MCF 10A (cell line): ENCODE measurements at regions not wholly inside any gene's neighbourhood (a gene's known extent, or its start where the extent isn't known, plus 50 kb on each side); places are given as distances from the start of the nearest gene placed in this dataset.

Experiments used
- BruUV-seq: library from RNA; stranded (reverse); fragments of 400-500 nt; replicated peaks from 2 replicates; lab custom pipeline; 2021; lab: Mats Ljungman, UMichigan
- CTCF ChIA-PET: fragments of 300-600 bp; sonication (Branson Sonifier 250); formaldehyde crosslinking; extraction: SDS; loops from one replicate; lab custom pipeline; 2021; ENCODE audit warnings: antibody characterized with exemption, inconsistent platforms; lab: Yijun Ruan, JAX
- POLR2A ChIA-PET: fragments of 300-600, 350-650 bp; sonication (Branson Sonifier 250); formaldehyde crosslinking; extraction: SDS; loops from one replicate; lab custom pipeline; 2020; ENCODE audit warnings: antibody characterized with exemption, inconsistent platforms; lab: Yijun Ruan, JAX
- DNase-seq: peaks from one replicate; pipeline ENCODE4 v3.0.0-alpha.2; 2018; ENCODE audit not compliant: unreplicated experiment
- H3K27ac Mint-ChIP-seq: one replicate; pipeline ENCODE4 v1.8.0; 2022; ENCODE audit warnings: mild to moderate bottlenecking, low read depth, mixed read lengths; ENCODE audit not compliant: unreplicated experiment
- H3K27me3 Mint-ChIP-seq: one replicate; pipeline ENCODE4 v1.8.0; 2022; ENCODE audit warnings: mixed read lengths; ENCODE audit not compliant: insufficient read depth, unreplicated experiment
- H3K36me3 Mint-ChIP-seq: one replicate; pipeline ENCODE4 v1.8.0; 2022; ENCODE audit warnings: mild to moderate bottlenecking, moderate library complexity, mixed read lengths; ENCODE audit not compliant: insufficient read depth, unreplicated experiment
- H3K4me1 Mint-ChIP-seq: one replicate; pipeline ENCODE4 v1.8.0; 2022; ENCODE audit warnings: mixed read lengths; ENCODE audit not compliant: insufficient read depth, unreplicated experiment
- H3K4me3 Mint-ChIP-seq: one replicate; pipeline ENCODE4 v1.8.0; 2022; ENCODE audit warnings: mild to moderate bottlenecking, moderate library complexity, mixed read lengths; ENCODE audit not compliant: unreplicated experiment
- H3K9me3 Mint-ChIP-seq: one replicate; pipeline ENCODE4 v1.8.0; 2022; ENCODE audit warnings: mixed read lengths; ENCODE audit not compliant: unreplicated experiment
- CTCF ChIP-seq: fragments of 200-600 bp; IDR thresholded peaks from one replicate; pipeline ENCODE4 v1.8.0; 2022; ENCODE audit warnings: antibody characterized with exemption, mild to moderate bottlenecking; ENCODE audit not compliant: unreplicated experiment
- intact Hi-C: fragments of 100-400 bp; cut with micrococcal nuclease; formaldehyde crosslinking; loops from 2 replicates; pipeline ENCODE4 v1.14.1; 2022

DNA sequence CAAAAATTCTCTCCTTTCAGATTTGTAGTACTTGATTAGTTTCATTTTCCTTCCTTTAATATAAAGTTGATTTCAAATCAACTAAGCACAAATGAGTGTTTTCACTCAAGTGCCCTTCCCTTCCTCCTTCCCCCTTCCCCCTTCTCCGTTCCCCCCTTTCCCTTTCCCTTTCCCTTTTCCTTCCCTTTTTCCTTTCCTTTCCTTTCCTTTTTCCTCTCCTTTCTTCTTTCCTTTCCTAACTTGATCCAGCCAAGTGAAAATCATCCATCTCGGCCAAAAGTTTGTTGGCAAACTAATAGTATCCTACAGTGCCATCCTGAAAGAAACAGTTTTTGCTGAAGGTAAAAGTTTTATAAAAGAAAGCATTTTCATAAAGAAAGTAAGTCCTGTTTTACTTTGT lies 85.3 kb upstream of the CD180 start:
- no TSS peak for BruUV-seq
- intact Hi-C loops: no loop called here
- Mint-ChIP-seq H3K4me3 (no peak overlapping the region), H3K27ac (no peak overlapping the region), H3K4me1 (peaks cover 14% of the 10 kb centered on the region), H3K9me3 (no peaks in the 10 kb centered on the region), H3K36me3 (peaks cover 6% of the 10 kb centered on the region), H3K27me3 (no peaks in the 10 kb centered on the region)
- no peak for DNase-seq
- POLR2A ChIA-PET: no interaction called here
- TF ChIP-seq CTCF: no peak
- CTCF ChIA-PET: no interaction called here

GRCh38 chr5:67273689-67274356 lies 77.2 kb upstream of the CD180 start:
- Mint-ChIP-seq H3K9me3 (no peaks in the 10 kb centered on the region), H3K36me3 (peaks cover 6% of the 10 kb centered on the region), H3K27me3 (no peaks in the 10 kb centered on the region), H3K27ac (no peak overlapping the region), H3K4me1 (no peaks in the 10 kb centered on the region), H3K4me3 (no peak overlapping the region)
- ChIA-PET CTCF (interaction anchor here (0.6 to 1.1 kb wide), 2 partner anchors 11 to 16 kb away, joined by 3 to 4 read pairs; no protein-coding TSS in a partner anchor), POLR2A (interaction anchor here (0.8 to 1.9 kb wide), 2 partner anchors 11 to 28 kb away, joined by 3 to 8 read pairs; no protein-coding TSS in a partner anchor)
- intact Hi-C loops: no loop called here
- BruUV-seq: no TSS peak
- DNase-seq: no peak
- no peak for TF ChIP-seq CTCF

DNA sequence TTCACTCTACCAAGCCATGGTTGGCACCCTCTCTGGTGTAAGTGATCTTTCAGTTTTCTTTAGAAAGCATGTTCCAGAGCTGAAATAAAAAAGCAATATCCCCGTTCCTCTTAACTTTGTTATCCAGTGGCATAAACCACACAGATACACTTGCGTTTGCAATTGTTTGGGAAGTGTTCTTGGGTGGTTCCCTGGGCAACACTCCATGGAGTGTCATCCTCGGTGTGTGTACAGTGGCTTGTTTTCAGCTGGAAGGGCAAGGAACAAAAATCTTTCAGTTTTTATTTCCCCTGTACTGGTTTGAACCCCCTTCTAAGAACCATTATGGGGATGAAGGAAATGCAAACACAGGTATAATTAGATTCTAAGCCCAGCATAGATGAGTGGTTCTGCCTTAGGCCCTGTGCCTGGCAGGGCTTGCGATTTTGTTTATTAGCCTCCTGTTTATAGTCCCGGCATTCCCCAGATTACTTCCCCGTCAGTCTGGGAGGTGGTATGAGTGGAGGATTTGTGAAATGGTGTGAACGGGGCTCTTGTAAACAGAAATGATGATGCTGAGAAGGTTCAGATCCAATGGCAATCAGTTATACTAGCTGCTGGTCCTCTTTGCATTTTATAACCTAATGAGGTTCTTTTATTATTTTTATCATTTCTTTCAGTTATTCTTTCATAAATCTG lies 76.0 kb upstream of the CD180 start:
- no peak overlapping the region for H3K27ac Mint-ChIP-seq
- intact Hi-C loops: no loop called here
- no peak overlapping the region for H3K4me3 Mint-ChIP-seq
- no TSS peak for BruUV-seq
- no peak for DNase-seq
- H3K27me3 Mint-ChIP-seq: no peaks in the 10 kb centered on the region
- no peaks in the 10 kb centered on the region for H3K4me1 Mint-ChIP-seq
- no peaks in the 10 kb centered on the region for H3K36me3 Mint-ChIP-seq
- H3K9me3 Mint-ChIP-seq: no peaks in the 10 kb centered on the region
- TF ChIP-seq CTCF: no peak
- ChIA-PET POLR2A (interaction anchor here (0.7 to 1.9 kb wide), 3 partner anchors 10 to 28 kb away, joined by 3 to 8 read pairs (median 3); no protein-coding TSS in a partner anchor), CTCF (no interaction called here)
